GM20000 (cell line): ENCODE measurements at regions not wholly inside any gene's neighbourhood (a gene's known extent, or its start where the extent isn't known, plus 50 kb on each side); places are given as distances from the start of the nearest gene placed in this dataset.

Experiments used
- DNase-seq: peaks from one replicate; pipeline ENCODE4 v3.0.0; 2012; ENCODE audit warnings: low spot score
- TF ChIP-seq, protein P1 (sequence below): IDR thresholded peaks from 2 replicates; pipeline ENCODE4 v1.5.1; 2012; ENCODE audit warnings: mild to moderate bottlenecking, control low read depth; ENCODE audit errors: extremely low read depth, missing control alignments

DNA sequence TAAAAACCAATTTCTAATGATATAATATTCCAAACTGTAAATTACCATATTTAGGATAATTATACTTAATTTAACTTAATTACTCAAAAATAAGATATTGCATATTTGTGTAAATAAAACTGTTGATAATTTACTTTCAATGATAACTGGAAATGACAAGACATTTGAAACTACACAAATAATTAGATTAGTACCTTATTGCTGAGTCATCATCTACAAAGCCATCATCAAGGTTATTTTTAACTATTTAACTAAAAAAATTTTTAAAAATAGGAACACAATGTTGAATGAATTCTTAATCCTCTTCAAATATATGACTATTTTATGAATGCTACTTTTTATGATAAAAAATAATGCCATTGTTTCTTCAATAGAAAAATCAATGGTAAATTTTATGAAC is 364.3 kb downstream of the SLITRK6 start:
- TF ChIP-seq, protein P1, sequence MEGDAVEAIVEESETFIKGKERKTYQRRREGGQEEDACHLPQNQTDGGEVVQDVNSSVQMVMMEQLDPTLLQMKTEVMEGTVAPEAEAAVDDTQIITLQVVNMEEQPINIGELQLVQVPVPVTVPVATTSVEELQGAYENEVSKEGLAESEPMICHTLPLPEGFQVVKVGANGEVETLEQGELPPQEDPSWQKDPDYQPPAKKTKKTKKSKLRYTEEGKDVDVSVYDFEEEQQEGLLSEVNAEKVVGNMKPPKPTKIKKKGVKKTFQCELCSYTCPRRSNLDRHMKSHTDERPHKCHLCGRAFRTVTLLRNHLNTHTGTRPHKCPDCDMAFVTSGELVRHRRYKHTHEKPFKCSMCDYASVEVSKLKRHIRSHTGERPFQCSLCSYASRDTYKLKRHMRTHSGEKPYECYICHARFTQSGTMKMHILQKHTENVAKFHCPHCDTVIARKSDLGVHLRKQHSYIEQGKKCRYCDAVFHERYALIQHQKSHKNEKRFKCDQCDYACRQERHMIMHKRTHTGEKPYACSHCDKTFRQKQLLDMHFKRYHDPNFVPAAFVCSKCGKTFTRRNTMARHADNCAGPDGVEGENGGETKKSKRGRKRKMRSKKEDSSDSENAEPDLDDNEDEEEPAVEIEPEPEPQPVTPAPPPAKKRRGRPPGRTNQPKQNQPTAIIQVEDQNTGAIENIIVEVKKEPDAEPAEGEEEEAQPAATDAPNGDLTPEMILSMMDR, result no peak

DNA sequence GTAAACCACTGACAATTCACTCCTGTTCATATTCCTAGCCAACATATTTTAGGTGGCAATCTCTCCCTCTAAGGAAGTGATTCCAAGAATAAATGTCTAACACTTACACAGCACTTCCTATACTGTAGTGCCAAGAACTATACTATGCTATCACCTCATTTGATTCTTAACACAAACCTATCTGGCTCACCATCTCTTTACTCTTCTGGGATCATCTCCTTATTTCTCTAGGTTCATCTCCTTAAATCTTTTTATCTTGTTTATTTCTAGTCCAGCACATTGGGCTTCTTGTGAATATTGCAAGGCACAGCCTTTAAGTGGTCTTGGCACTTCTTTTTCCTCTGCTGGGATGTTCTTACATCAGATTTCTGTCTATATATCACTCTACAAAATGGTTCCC is 366.3 kb downstream of the SLITRK6 start:
- no peak for DNase-seq
- TF ChIP-seq, protein P1, result no peak

More for the DNA sequence above, 364.3 kb downstream of the SLITRK6 start:
- no peak for DNase-seq

- TF ChIP-seq, protein P1, result no peak
Observed at GRCh38 chr13:85431720-85432119, 367.5 kb downstream of the SLITRK6 start.

DNA sequence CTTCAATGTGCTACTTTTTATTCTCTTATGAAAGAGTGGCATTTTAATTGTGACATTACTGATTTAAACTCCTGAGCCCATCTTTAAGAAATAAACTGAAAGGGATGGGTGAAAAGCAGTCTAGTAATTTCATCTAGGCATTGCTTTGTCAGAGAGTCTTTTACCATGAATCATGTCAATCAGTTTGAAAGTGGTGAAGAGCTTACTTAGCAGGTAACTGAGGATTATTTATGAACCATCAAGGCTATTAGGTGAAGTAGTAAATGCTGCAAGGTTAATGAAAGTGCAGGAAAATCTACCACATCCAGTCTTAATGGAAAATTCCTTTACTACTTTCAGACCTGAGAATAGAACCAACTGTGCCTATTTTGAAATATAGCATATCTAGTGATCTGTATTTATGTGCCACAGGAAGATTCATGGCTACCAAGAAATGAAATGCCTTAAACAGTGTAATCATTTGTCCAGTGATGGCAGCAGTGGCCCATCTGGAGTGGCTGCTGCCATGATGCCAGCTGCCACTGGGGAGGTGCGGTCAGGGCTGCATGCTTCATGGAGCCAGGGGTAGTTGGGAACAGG is 368.9 kb downstream of the SLITRK6 start:
- DNase-seq, result no peak
- TF ChIP-seq, protein P1, result no peak

More at GRCh38 chr13:85431720-85432119, 367.5 kb downstream of the SLITRK6 start:
- no peak for DNase-seq

GRCh38 chr13:85427416-85427815 is 371.8 kb downstream of the SLITRK6 start:
- no peak for DNase-seq
- TF ChIP-seq, protein P1, result no peak

GRCh38 chr13:85420136-85420535 is 379.1 kb downstream of the SLITRK6 start:
- DNase-seq, result no peak
- TF ChIP-seq, protein P1, result no peak

DNA sequence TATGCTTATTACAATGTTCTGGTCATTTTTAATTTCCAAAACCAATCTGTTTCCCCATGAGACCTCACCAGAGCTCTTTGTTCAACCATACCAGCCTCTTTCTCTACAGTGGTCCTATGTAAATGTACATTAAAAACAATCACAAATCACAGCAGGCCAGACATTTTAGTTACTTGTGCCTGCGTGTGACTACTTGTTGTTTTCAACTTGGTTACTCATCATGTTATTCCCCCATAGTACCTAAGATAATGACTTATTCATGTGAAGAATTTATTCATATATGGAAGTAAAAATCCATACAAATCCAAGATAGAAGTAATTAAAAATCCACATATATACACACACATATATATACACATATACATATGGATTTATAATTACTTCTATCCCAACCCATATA is 379.6 kb downstream of the SLITRK6 start:
- TF ChIP-seq, protein P1, result no peak
- DNase-seq, result no peak
